MM.1S (cell line): ENCODE measurements at regions not wholly inside any gene's neighbourhood (a gene's known extent, or its start where the extent isn't known, plus 50 kb on each side); places are given as distances from the start of the nearest gene placed in this dataset.

Experiments
- DNase-seq: peaks from one replicate; pipeline ENCODE4 v3.0.0-alpha.2; 2015
- H2AFZ ChIP-seq: fragments of 300-600 bp; sonication (generic); 2 replicates; pipeline ENCODE4 v1.6.0; 2016; ENCODE audit warnings: antibody characterized with exemption, low read length
- H3F3A ChIP-seq: fragments of 300-600 bp; sonication (generic); 2 replicates; pipeline ENCODE4 v1.6.1; 2016; ENCODE audit warnings: mild to moderate bottlenecking, antibody characterized with exemption, low read length, moderate library complexity, mixed read lengths; ENCODE audit not compliant: insufficient read depth
- H3K27ac ChIP-seq: fragments of 300-600 bp; sonication (generic); 2 replicates; pipeline ENCODE4 v1.5.1; 2016; ENCODE audit warnings: mild to moderate bottlenecking, low read length
- H3K27me3 ChIP-seq: fragments of 300-600 bp; sonication (generic); replicated peaks from 2 replicates; pipeline ENCODE4 v1.6.0; 2016; ENCODE audit warnings: low read length; ENCODE audit not compliant: insufficient read depth
- H3K36me3 ChIP-seq: fragments of 300-600 bp; sonication (generic); replicated peaks from 2 replicates; pipeline ENCODE4 v1.6.1; 2016; ENCODE audit warnings: mild to moderate bottlenecking, low read length, mixed read lengths; ENCODE audit not compliant: insufficient read depth
- H3K4me1 ChIP-seq: fragments of 300-600 bp; sonication (generic); 2 replicates; pipeline ENCODE4 v1.6.1; 2016; ENCODE audit warnings: low read length, mixed read lengths
- H3K4me2 ChIP-seq: fragments of 300-600 bp; sonication (generic); 2 replicates; pipeline ENCODE4 v1.6.0; 2016; ENCODE audit warnings: low read depth, low read length
- H3K4me3 ChIP-seq: fragments of 300-600 bp; sonication (generic); 2 replicates; pipeline ENCODE4 v1.5.1; 2016; ENCODE audit warnings: low read length, mixed read lengths
- H3K79me2 ChIP-seq: fragments of 300-600 bp; sonication (generic); 2 replicates; pipeline ENCODE4 v1.6.1; 2016; ENCODE audit warnings: mixed run types, low read length, mixed read lengths
- H3K9ac ChIP-seq: fragments of 300-600 bp; sonication (generic); 2 replicates; pipeline ENCODE4 v1.6.1; 2016; ENCODE audit warnings: low read length, mixed read lengths
- H3K9me2 ChIP-seq: fragments of 300-600 bp; sonication (generic); replicated peaks from 2 replicates; pipeline ENCODE4 v1.6.1; 2016; ENCODE audit warnings: mild to moderate bottlenecking, low read length, mixed read lengths; ENCODE audit not compliant: insufficient read depth
- H3K9me3 ChIP-seq: fragments of 300-600 bp; sonication (generic); replicated peaks from 2 replicates; pipeline ENCODE4 v1.6.1; 2016; ENCODE audit warnings: mild to moderate bottlenecking, low read length, mixed read lengths; ENCODE audit not compliant: insufficient read depth
- H4K20me1 ChIP-seq: fragments of 300-600 bp; sonication (generic); 2 replicates; pipeline ENCODE4 v1.6.1; 2016; ENCODE audit warnings: mild to moderate bottlenecking, low read length, moderate library complexity, mixed read lengths; ENCODE audit not compliant: insufficient read depth
- CTCF ChIP-seq: fragments of 300-600 bp; sonication (generic); IDR thresholded peaks from 2 replicates; pipeline ENCODE4 v1.5.1; 2016; ENCODE audit warnings: antibody characterized with exemption, low read length, mixed read lengths
- EZH2 ChIP-seq: fragments of 300-600 bp; sonication (generic); optimal IDR thresholded peaks from 2 replicates; pipeline ENCODE3; 2017; ENCODE audit warnings: low read depth, mild to moderate bottlenecking, antibody characterized with exemption, low read length, mixed read lengths
- EZH2phosphoT487 ChIP-seq: fragments of 300-600 bp; sonication (generic); IDR thresholded peaks from 2 replicates; pipeline ENCODE4 v1.6.1; 2018; ENCODE audit warnings: antibody characterized with exemption, low read length

GRCh38 chr14:61192989-61193388 is 88.1 kb downstream of the TMEM30B start:
- Histone ChIP-seq H3K4me2 (no peak overlapping the region), H2AFZ (no peak overlapping the region), H3F3A (no peaks in the 10 kb centered on the region), H3K79me2 (no peaks in the 10 kb centered on the region), H3K4me1 (no peaks in the 10 kb centered on the region), H3K9ac (no peak overlapping the region), H3K4me3 (no peak overlapping the region), H4K20me1 (no peaks in the 10 kb centered on the region), H3K36me3 (no peaks in the 10 kb centered on the region), H3K9me3 (no peaks in the 10 kb centered on the region), H3K9me2 (no peaks in the 10 kb centered on the region), H3K27me3 (no peaks in the 10 kb centered on the region), H3K27ac (no peak overlapping the region)
- TF ChIP-seq EZH2phosphoT487 (no peak), EZH2 (no peak), CTCF (no peak)
- no peak for DNase-seq

GRCh38 chr14:61191733-61192132 is 89.4 kb downstream of the TMEM30B start:
- no peak overlapping the region for H3K9ac ChIP-seq
- no peak for TF ChIP-seq EZH2
- no peak for TF ChIP-seq CTCF
- TF ChIP-seq EZH2phosphoT487, result no peak
- H3K4me2 ChIP-seq, result no peak overlapping the region
- DNase-seq, result no peak
- no peaks in the 10 kb centered on the region for H3F3A ChIP-seq
- H4K20me1 ChIP-seq, result no peaks in the 10 kb centered on the region
- H3K27ac ChIP-seq, result no peak overlapping the region
- H2AFZ ChIP-seq, result no peak overlapping the region
- H3K36me3 ChIP-seq, result no peaks in the 10 kb centered on the region
- H3K79me2 ChIP-seq, result no peaks in the 10 kb centered on the region
- no peak overlapping the region for H3K4me3 ChIP-seq
- no peaks in the 10 kb centered on the region for H3K9me3 ChIP-seq
- H3K4me1 ChIP-seq, result no peaks in the 10 kb centered on the region
- no peaks in the 10 kb centered on the region for H3K9me2 ChIP-seq
- no peaks in the 10 kb centered on the region for H3K27me3 ChIP-seq

GRCh38 chr14:61190341-61190740 is 90.8 kb downstream of the TMEM30B start:
- Histone ChIP-seq H3K27ac (no peak overlapping the region), H2AFZ (no peak overlapping the region), H3K9ac (no peak overlapping the region), H3K27me3 (no peaks in the 10 kb centered on the region), H3K9me3 (no peaks in the 10 kb centered on the region), H4K20me1 (no peaks in the 10 kb centered on the region), H3K79me2 (no peaks in the 10 kb centered on the region), H3K9me2 (no peaks in the 10 kb centered on the region), H3K4me3 (no peak overlapping the region), H3K4me2 (no peak overlapping the region), H3K4me1 (no peaks in the 10 kb centered on the region), H3K36me3 (no peaks in the 10 kb centered on the region), H3F3A (no peaks in the 10 kb centered on the region)
- no peak for DNase-seq
- no peak for TF ChIP-seq EZH2
- TF ChIP-seq CTCF, result no peak
- TF ChIP-seq EZH2phosphoT487, result no peak
